ENCODE measurements at regions not wholly inside any gene's neighbourhood (a gene's known extent, or its start where the extent isn't known, plus 50 kb on each side); places are given as distances from the start of the nearest gene placed in this dataset.

DNA sequence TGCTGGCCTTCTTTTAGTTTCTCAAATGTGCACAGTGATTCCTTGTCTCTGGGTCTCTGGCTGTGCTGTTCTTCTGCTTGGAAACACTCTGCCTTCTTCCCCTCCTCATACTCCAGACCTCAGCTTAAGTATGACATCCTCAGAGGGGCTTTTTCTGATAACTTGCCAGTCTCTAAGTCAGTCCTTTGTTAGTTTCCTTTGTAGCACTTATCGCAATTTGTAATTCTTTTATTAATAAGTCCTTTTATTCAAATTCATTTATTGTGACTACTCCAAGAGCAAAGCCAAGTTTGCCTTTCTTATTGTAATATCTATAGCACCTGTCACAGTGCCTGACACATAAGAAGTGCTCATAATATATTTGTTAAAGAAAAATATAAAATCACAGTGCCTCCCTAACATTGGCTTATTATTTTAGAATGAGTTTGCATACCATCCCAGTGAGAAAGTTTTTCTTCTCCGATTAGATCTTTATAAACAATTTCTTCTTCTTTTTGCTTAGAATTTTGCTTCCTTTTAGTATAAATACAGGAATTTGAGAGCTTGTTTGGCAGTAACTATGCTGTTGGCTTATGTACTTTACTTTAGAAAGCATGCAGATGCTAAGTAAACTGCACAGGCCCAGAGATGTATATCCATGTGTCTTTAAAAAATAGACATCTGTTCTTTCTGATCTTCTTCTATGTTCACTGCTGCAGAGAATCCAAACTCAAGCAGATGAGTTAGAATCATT, 198.0 kb downstream of the GAS1 start:
- 87% methylated on average over 2 of the region's 2 CpGs for WGBS, 2 donors
- Histone ChIP-seq H3K4me3 (no peak overlapping the region), H3K9me3 (no peaks in the 10 kb centered on the region), H3K4me1 (no peaks in the 10 kb centered on the region), H3K27me3 (no peaks in the 10 kb centered on the region), H3K36me3 (ENCODE audit: low read depth, missing control alignments) (no peaks in the 10 kb centered on the region), H3K27ac (no peak overlapping the region)
- intact Hi-C loops (cut with DNase I; ENCODE audit: low total_unique reads) = no loop called here
- no peak for TF ChIP-seq POLR2A (IDR thresholded peaks at IDR 0.05)
- TF ChIP-seq, protein P1, sequence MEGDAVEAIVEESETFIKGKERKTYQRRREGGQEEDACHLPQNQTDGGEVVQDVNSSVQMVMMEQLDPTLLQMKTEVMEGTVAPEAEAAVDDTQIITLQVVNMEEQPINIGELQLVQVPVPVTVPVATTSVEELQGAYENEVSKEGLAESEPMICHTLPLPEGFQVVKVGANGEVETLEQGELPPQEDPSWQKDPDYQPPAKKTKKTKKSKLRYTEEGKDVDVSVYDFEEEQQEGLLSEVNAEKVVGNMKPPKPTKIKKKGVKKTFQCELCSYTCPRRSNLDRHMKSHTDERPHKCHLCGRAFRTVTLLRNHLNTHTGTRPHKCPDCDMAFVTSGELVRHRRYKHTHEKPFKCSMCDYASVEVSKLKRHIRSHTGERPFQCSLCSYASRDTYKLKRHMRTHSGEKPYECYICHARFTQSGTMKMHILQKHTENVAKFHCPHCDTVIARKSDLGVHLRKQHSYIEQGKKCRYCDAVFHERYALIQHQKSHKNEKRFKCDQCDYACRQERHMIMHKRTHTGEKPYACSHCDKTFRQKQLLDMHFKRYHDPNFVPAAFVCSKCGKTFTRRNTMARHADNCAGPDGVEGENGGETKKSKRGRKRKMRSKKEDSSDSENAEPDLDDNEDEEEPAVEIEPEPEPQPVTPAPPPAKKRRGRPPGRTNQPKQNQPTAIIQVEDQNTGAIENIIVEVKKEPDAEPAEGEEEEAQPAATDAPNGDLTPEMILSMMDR (IDR thresholded peaks at IDR 0.05) = no peak
- DNase-seq = no peak

DNA sequence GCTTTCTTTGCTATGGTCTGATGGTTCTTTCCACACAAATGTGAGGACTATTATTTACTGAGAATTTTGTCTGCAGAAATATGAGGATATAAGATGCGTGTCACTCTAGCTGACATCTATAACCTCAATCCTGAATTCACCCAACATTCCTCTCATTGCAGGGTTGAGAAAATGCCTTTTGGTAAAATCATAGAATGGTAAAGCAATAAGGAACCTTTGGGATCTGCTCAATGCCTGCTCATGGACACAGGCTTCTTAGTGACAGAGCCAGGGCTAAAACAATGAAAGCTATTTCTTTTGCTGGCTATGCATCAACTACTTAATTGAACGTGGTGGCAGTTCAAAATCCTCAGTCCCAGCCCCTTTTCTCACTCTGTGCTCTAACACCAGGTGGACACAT, 199.6 kb downstream of the GAS1 start:
- 67 to 70% methylated on average over 2 of the region's 2 CpGs for WGBS, 2 donors

DNA sequence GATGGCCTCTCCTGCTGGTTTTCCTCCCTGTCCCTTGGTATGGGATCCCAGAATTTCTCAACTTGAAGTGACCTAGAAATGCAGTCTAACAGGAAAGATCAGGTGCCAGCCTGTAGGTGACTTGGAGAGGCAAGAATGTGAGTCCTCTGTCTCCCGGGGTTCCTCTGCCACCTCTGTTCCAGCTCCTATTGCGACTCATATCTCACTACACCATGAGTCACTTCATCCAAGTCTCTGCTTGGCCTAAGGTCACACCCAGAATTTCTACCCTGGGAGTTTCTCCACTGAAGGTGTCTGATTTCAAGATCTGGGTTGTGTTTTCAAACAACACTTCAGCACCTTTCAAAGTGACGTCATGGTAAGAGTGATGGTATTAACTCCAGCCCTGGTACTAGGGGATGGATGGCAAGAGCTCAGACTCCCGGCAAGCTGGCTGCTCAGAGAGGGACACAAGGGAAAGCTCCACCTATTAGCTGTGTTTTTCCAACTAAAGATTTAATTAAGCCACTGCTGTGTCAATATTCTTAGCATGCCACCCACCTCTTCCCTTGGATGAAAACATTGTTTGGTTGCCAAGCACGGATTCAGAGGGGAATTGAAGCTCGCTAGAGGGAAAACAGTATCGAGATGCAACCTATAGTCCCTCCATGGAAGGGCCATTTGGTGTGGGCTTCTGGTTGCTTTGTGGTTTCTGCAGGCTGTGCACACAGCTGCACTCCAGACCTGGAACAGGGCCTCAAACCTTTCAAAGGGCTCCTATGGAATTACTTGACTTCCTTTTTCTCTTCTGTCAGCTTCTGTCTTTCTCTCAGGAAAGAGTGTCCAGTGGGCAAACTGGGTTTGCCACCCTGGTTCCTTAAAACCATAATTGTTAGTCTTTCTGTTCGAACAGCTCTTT, 205.7 kb downstream of the GAS1 start:
- no peak for DNase-seq
- Histone ChIP-seq H3K36me3 (ENCODE audit: low read depth, missing control alignments) (no peaks in the 10 kb centered on the region), H3K4me1 (no peaks in the 10 kb centered on the region), H3K4me3 (no peak overlapping the region), H3K27ac (no peak overlapping the region), H3K9me3 (no peaks in the 10 kb centered on the region), H3K27me3 (no peaks in the 10 kb centered on the region)
- intact Hi-C loops (cut with DNase I; ENCODE audit: low total_unique reads) = no loop called here
- 89 to 90% methylated on average over 8 of the region's 8 CpGs for WGBS, 2 donors
- no peak for TF ChIP-seq POLR2A (IDR thresholded peaks at IDR 0.05)
- TF ChIP-seq, protein P1 (IDR thresholded peaks at IDR 0.05) = no peak

More for the DNA sequence above, 199.6 kb downstream of the GAS1 start:
- Histone ChIP-seq H3K4me3 (no peak overlapping the region), H3K9me3 (no peaks in the 10 kb centered on the region), H3K27ac (no peak overlapping the region), H3K4me1 (no peaks in the 10 kb centered on the region), H3K27me3 (no peaks in the 10 kb centered on the region), H3K36me3 (ENCODE audit: low read depth, missing control alignments) (no peaks in the 10 kb centered on the region)
- TF ChIP-seq POLR2A (IDR thresholded peaks at IDR 0.05) = no peak
- TF ChIP-seq, protein P1 (IDR thresholded peaks at IDR 0.05) = no peak
- DNase-seq = no peak
- intact Hi-C loops (cut with DNase I; ENCODE audit: low total_unique reads) = no loop called here

- H3K27me3 ChIP-seq = no peaks in the 10 kb centered on the region
- intact Hi-C loops (cut with DNase I; ENCODE audit: low total_unique reads) = no loop called here
- 87 to 93% methylated on average over 6 of the region's 6 CpGs for WGBS, 2 donors
- H3K4me3 ChIP-seq = no peak overlapping the region
- DNase-seq = no peak
- no peaks in the 10 kb centered on the region for H3K36me3 ChIP-seq (ENCODE audit: low read depth, missing control alignments)
- TF ChIP-seq, protein P1 (IDR thresholded peaks at IDR 0.05) = no peak
- no peak for TF ChIP-seq POLR2A (IDR thresholded peaks at IDR 0.05)
- no peak overlapping the region for H3K27ac ChIP-seq
- peaks cover 6% of the 10 kb centered on the region for H3K4me1 ChIP-seq
- H3K9me3 ChIP-seq = no peaks in the 10 kb centered on the region
Observed at GRCh38 chr9:86735772-86736458, 211.4 kb downstream of the GAS1 start.
